A673 (cell line): ENCODE measurements at regions not wholly inside any gene's neighbourhood (a gene's known extent, or its start where the extent isn't known, plus 50 kb on each side); places are given as distances from the start of the nearest gene placed in this dataset.

Experiments used
- EZH2 ChIP-seq: fragments of 200-600 bp; sonication (generic); IDR thresholded peaks from 2 replicates; pipeline ENCODE4 v1.6.1; 2017; ENCODE audit warnings: borderline replicate concordance, low read depth, mild to moderate bottlenecking, mixed read lengths, antibody characterized with exemption, low read length; ENCODE audit not compliant: poor library complexity, severe bottlenecking
- TF ChIP-seq, protein P1 (sequence below): fragments of 300-800, 200-600 bp; sonication (generic); conservative IDR thresholded peaks from 2 replicates; pipeline ENCODE4 v1.5.1; 2017; ENCODE audit warnings: low read depth, mild to moderate bottlenecking, antibody characterized with exemption, low read length, moderate library complexity, mixed read lengths

DNA sequence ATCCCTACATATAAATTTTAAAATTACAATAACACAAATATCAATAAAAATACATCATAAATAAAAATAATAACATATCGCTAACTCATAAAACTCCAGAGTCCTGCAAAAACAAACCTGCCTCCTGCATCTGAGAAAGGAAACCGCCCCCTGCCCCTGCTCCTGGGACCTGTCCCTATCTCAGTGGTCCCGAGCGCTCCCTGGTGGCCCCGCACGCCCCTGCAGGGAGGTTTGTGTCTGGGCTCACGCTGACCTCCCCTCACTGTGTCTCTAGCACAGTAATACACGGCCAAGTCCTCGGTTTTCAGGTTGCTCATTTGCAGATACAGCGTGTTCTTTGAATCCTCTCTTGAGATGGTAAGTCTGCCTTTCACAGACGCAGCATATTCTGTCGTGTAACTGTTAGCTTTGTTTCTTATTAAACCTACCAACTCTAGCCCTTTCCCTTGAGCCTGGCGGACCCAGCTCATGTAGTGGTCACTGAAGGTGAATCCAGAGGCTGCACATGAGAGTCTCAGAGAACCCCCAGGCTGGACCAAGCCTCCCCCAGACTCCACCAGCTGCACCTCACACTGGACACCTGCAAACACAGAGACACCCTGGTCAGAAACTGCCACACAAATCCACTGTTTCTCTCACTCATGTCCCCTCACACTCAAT lies 554.1 kb downstream of the GOLGA6L6 start:
- TF ChIP-seq, protein P1, sequence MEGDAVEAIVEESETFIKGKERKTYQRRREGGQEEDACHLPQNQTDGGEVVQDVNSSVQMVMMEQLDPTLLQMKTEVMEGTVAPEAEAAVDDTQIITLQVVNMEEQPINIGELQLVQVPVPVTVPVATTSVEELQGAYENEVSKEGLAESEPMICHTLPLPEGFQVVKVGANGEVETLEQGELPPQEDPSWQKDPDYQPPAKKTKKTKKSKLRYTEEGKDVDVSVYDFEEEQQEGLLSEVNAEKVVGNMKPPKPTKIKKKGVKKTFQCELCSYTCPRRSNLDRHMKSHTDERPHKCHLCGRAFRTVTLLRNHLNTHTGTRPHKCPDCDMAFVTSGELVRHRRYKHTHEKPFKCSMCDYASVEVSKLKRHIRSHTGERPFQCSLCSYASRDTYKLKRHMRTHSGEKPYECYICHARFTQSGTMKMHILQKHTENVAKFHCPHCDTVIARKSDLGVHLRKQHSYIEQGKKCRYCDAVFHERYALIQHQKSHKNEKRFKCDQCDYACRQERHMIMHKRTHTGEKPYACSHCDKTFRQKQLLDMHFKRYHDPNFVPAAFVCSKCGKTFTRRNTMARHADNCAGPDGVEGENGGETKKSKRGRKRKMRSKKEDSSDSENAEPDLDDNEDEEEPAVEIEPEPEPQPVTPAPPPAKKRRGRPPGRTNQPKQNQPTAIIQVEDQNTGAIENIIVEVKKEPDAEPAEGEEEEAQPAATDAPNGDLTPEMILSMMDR: no peak; the same call in 1 of the 2 replicates
- TF ChIP-seq EZH2: no peak
